22Rv1 (cell line): ENCODE measurements at regions not wholly inside any gene's neighbourhood (a gene's known extent, or its start where the extent isn't known, plus 50 kb on each side); places are given as distances from the start of the nearest gene placed in this dataset.

ENCODE experiments used
- CTCF ChIP-seq: fragments of 450-650 bp; IDR thresholded peaks from 2 replicates; pipeline ENCODE4 v1.5.1; 2017; ENCODE audit warnings: mild to moderate bottlenecking
- ZFX ChIP-seq: fragments of 450-650 bp; IDR thresholded peaks from 2 replicates; pipeline ENCODE4 v1.6.1; 2017; ENCODE audit warnings: antibody characterized with exemption, borderline replicate concordance

- TF ChIP-seq CTCF (no peak), ZFX (no peak)
Observed at GRCh38 chr13:74193391-74193790, 59.2 kb upstream of the KLF12 start.
